Head of caudate nucleus (tissue), 42 donors: ENCODE measurements at regions not wholly inside any gene's neighbourhood (a gene's known extent, or its start where the extent isn't known, plus 50 kb on each side); places are given as distances from the start of the nearest gene placed in this dataset.

Experiments
- DNase-seq, 42 donors: peaks; one replicate each; pipeline versions ENCODE4 v3.0.0 to v3.0.0-alpha.2; 2020 to 2021; ENCODE audit warnings: mixed read lengths in 7 of 42
- intact Hi-C: fragments of 100-400 bp; cut with DNase I; formaldehyde crosslinking; loops from one replicate; pipeline ENCODE4 v1.15.0; 2022

GRCh38 chr12:30082381-30082780 lies 298.6 kb upstream of the TMTC1 start:
- intact Hi-C loops = no loop called here
- no peak for DNase-seq

GRCh38 chr12:30074916-30075315 lies 291.2 kb upstream of the TMTC1 start:
- DNase-seq = no peak
- intact Hi-C loops = no loop called here

- DNase-seq = no peak
- intact Hi-C loops = no loop called here
Observed at GRCh38 chr12:30072824-30073223, 289.1 kb upstream of the TMTC1 start.

DNA sequence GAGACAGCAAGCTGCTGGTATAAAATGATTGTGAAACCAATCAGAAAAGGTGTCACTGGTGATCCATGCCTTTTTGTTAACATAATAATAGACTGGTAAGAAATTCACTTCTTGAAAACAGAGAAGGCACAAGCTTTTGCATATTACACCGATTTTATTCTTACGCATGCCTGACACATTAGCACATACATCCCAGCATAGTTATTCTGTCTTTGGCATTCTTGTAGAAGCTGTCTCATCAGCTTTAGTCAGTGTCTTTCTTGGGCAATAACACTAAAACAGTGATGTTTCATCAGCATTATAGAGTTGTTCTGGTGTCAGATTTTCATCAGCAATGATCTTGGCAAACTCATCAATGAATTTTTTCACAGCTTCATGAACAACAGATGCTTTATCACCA lies 283.4 kb upstream of the TMTC1 start:
- DNase-seq = no peak
- intact Hi-C loops = no loop called here

DNA sequence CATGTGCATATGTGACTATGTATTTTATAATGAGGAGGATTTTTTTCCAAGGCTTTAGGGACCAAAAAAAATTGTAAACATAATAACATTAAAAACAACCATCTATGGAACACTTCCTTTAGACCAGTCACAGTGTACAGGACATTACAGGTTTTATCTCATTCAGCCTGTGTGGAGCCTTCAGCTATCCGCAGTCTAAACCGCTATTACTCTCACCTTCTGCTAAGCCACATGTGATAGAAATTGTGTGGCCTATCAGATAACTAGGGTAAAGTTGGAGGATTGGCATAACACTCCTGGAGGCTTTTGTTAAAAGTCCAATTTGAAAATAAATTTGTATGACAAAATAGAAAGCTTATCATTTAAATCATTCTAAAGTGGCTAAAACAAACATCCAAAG lies 281.2 kb upstream of the TMTC1 start:
- no peak for DNase-seq
- intact Hi-C loops = no loop called here

- intact Hi-C loops = no loop called here
- no peak for DNase-seq
Observed at GRCh38 chr12:30063435-30063945, 279.7 kb upstream of the TMTC1 start.

GRCh38 chr12:30048371-30048770 lies 264.6 kb upstream of the TMTC1 start:
- no peak for DNase-seq

GRCh38 chr12:30047516-30048254 lies 263.9 kb upstream of the TMTC1 start:
- intact Hi-C loops = no loop called here
- DNase-seq = no peak

More at GRCh38 chr12:30048371-30048770, 264.6 kb upstream of the TMTC1 start:
- intact Hi-C loops = no loop called here

- no peak for DNase-seq
- intact Hi-C loops = no loop called here
Observed at GRCh38 chr12:30046376-30046775, 262.6 kb upstream of the TMTC1 start.

- DNase-seq = no peak
- intact Hi-C loops = no loop called here
Observed at GRCh38 chr12:30045171-30045570, 261.4 kb upstream of the TMTC1 start.

GRCh38 chr12:30044206-30044605 lies 260.5 kb upstream of the TMTC1 start:
- intact Hi-C loops = no loop called here

DNA sequence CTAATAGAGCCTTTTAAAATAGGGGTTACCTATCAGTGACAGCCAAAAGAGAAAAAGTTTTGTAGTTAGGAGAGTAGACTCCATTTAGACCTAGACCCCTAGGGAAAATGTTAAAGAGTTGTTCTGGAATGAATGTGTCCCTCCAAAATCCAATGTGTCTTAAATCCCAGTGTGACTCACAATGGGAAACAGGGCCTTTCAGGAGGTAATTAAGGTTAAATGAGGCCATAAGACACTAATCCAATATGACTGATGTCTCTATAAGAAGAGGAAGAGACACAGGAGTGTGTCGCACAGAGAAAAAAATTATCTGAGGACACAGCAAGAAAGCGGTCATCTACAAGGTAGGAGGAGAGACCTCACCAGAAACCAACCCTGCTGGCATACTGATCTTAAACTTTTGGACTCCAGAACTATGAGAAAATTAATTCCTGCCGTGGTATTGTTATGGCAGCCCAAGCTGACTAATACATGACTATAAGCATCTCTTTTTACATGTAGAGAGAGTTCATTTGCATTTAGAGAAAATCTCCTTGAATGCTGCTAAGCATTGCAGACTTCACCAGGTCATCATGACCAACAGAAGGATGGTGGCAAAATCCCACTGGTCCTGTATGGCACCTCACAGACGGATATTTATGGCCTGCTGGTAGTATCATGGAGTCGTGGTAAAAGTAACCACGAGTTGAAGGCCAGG lies 259.6 kb upstream of the TMTC1 start:
- intact Hi-C loops = no loop called here

More at GRCh38 chr12:30044206-30044605, 260.5 kb upstream of the TMTC1 start:
- DNase-seq = no peak

DNA sequence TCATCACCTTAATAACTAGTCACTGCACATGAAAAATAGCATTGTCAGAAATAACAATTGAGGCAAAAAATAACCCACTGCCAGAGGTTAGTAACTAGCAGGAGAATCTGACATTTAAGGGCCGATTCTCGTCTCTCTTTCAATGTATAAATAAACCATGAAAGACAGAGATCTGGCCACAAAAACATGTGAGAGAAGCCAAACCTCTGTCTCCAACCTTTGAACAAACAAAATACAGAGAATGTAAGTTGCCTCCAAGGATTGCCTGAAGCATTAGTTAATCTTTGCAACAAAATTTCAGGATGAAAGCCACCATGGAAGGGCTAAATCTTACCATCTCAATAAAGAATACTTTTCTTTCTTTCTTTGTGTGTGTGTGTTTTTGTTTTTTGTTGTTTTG lies 257.4 kb upstream of the TMTC1 start:
- no peak for DNase-seq
- intact Hi-C loops = no loop called here

More for the DNA sequence above, 259.6 kb upstream of the TMTC1 start:
- no peak for DNase-seq

DNA sequence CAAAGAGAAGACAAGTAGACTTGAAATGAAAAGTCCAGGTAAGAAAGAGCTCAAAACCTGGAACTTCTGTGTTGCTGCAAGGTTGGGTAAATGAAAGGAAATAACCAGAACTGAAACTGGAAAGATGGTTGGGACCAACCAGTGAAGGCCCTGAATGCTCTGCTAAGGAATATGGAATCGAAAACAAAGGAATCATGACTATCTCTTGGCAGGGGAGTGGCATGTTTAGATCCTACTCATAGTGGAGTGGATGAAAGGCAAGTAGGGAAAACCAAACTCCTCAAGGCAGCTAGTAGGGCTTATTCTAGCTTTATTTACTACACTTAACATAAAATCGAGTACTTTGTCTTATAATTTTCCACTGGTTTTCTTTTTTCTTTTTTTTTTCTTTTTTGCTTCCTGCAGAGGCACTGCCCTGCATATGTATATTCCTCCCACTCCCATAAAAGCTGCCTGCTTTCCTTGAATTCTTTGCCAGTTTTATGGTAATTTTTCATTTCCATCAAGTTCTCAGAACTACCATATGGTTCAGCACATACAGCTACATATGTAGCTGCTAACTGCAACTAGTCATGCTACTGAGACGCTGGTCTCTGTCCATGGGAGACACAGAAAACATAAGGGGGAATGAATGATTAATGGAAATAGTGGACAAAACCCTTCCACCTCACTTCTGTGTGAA lies 247.1 kb upstream of the TMTC1 start:
- no peak for DNase-seq
- intact Hi-C loops = no loop called here

GRCh38 chr12:30026621-30027234 lies 243.0 kb upstream of the TMTC1 start:
- intact Hi-C loops = no loop called here
- no peak for DNase-seq

DNA sequence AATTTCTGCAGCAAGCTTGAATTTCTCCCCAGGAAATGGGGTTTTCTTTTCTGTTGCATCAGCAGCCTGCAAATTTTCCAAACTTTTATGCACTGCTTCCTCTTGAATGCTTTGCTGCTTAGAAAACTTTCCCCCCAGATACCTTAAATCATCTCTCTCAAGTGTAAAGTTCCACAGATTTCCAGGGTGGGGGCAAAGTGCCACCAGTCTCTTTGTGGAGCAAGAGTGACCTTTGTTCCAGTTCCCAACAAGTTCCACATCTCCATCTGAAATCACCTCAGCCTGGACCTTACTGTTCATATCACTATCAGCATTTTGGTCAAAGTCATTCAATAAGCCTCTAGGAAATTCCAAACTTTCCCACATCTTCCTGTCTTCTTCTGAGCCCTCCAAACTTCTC lies 241.6 kb upstream of the TMTC1 start:
- intact Hi-C loops = no loop called here
- DNase-seq = no peak

DNA sequence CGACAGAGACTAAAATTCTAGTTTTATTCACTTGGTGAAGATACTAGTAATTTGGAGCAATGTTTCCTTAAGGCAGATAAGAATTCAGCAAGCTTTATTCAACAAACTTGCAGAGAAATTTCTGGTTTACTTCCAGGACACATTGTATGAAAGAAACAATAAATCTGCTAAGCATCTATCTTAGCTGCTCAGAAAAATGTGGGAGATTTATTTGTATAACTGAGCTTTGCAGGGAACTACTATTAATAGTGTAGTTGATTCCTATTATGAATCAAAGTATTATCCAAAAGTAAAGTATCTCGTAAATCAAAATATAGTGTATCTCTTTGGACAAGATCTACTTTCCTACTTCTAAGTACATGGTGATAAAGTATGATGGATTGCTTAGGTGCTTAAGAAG lies 239.4 kb upstream of the TMTC1 start:
- intact Hi-C loops = no loop called here
- no peak for DNase-seq

- DNase-seq = no peak
- intact Hi-C loops = no loop called here
Observed at GRCh38 chr12:30021051-30021833, 237.5 kb upstream of the TMTC1 start.
